HFFc6 (cell line): ENCODE measurements at regions not wholly inside any gene's neighbourhood (a gene's known extent, or its start where the extent isn't known, plus 50 kb on each side); places are given as distances from the start of the nearest gene placed in this dataset.

Source experiments
- DNase-seq: peaks from one replicate; pipeline ENCODE4 v3.0.0-alpha.2; 2018
- H3K27ac Mint-ChIP-seq: 2 replicates; pipeline ENCODE4 v1.8.0; 2020; ENCODE audit warnings: mild to moderate bottlenecking, mixed read lengths
- H3K27me3 Mint-ChIP-seq: 2 replicates; pipeline ENCODE4 v1.8.0; 2021; ENCODE audit warnings: mild to moderate bottlenecking, moderate library complexity, mixed read lengths; ENCODE audit not compliant: insufficient read depth
- H3K36me3 Mint-ChIP-seq: 2 replicates; pipeline ENCODE4 v1.8.0; 2021; ENCODE audit warnings: low read depth, mixed read lengths
- H3K4me1 Mint-ChIP-seq: 2 replicates; pipeline ENCODE4 v1.8.0; 2020; ENCODE audit warnings: low read depth, mixed read lengths
- H3K4me3 Mint-ChIP-seq: 2 replicates; pipeline ENCODE4 v1.8.0; 2020; ENCODE audit warnings: mild to moderate bottlenecking, moderate library complexity, mixed read lengths
- H3K9me3 Mint-ChIP-seq: 2 replicates; pipeline ENCODE4 v1.8.0; 2020; ENCODE audit warnings: mild to moderate bottlenecking, mixed read lengths
- TF ChIP-seq, protein P1 (sequence below): fragments of 200-600 bp; sonication (generic); IDR thresholded peaks from 2 replicates; pipeline ENCODE4 v1.5.0; 2021; ENCODE audit warnings: antibody characterized with exemption, mild to moderate bottlenecking

DNA sequence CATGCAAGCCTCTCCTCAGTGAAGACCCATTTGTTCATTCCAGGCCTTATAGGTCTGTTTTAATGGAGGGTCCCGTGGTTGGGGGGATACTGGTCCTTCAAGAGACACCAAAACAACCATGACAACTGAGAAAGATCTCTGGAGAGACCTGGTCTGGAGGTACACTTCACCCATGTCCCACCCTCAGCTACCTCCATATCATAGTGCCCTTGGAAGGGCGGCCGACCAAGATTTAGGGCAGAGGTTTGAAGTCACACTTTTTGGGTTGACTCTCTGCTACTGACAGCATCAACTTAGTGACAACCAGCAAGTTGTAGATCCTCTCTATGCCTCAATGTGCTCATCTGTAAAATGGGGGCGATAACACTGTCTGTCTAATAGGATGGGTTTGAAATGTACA lies 177.3 kb downstream of the TSHZ3 start:
- Mint-ChIP-seq H3K27ac (no peak overlapping the region), H3K27me3 (peaks cover 3% of the 10 kb centered on the region; the same call in 1 of the 2 replicates), H3K4me3 (no peak overlapping the region), H3K36me3 (no peaks in the 10 kb centered on the region; the same call in 1 of the 2 replicates), H3K9me3 (no peaks in the 10 kb centered on the region), H3K4me1 (peaks cover 6% of the 10 kb centered on the region)
- no peak for DNase-seq
- TF ChIP-seq, protein P1, sequence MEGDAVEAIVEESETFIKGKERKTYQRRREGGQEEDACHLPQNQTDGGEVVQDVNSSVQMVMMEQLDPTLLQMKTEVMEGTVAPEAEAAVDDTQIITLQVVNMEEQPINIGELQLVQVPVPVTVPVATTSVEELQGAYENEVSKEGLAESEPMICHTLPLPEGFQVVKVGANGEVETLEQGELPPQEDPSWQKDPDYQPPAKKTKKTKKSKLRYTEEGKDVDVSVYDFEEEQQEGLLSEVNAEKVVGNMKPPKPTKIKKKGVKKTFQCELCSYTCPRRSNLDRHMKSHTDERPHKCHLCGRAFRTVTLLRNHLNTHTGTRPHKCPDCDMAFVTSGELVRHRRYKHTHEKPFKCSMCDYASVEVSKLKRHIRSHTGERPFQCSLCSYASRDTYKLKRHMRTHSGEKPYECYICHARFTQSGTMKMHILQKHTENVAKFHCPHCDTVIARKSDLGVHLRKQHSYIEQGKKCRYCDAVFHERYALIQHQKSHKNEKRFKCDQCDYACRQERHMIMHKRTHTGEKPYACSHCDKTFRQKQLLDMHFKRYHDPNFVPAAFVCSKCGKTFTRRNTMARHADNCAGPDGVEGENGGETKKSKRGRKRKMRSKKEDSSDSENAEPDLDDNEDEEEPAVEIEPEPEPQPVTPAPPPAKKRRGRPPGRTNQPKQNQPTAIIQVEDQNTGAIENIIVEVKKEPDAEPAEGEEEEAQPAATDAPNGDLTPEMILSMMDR: no peak

GRCh38 chr19:31170046-31170445 lies 179.2 kb downstream of the TSHZ3 start:
- H3K9me3 Mint-ChIP-seq: no peaks in the 10 kb centered on the region
- H3K36me3 Mint-ChIP-seq: no peaks in the 10 kb centered on the region
- H3K4me1 Mint-ChIP-seq: peaks cover 6% of the 10 kb centered on the region
- H3K27ac Mint-ChIP-seq: no peak overlapping the region
- H3K4me3 Mint-ChIP-seq: no peak overlapping the region
- peaks cover 3% of the 10 kb centered on the region for H3K27me3 Mint-ChIP-seq
- TF ChIP-seq, protein P1: no peak
- no peak for DNase-seq

DNA sequence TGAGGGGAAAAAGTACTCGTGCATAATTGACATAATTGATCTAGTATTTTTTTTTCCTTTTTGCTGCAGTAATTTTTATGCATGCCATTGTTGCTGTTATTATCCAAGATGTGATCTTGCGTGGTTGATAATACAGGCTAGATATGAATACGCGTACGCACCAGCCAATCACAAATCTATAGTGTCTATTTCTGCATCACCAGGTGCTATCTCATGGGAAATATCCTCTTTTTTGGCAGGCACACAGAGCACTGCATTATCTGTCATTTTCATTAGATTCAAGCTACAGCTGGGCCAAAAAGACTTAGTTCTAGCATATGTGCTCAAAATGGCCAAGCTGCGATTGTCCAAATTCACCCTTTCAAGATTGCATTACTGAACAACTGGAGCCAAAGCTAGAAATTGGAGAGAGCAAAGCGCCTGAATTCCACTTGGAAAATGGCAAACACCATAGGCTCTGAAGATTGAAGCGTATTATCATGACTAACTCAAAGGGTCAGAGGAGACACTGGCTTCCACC lies 181.1 kb downstream of the TSHZ3 start:
- no peaks in the 10 kb centered on the region for H3K9me3 Mint-ChIP-seq
- H3K4me1 Mint-ChIP-seq: peaks cover 6% of the 10 kb centered on the region
- TF ChIP-seq, protein P1: no peak
- no peaks in the 10 kb centered on the region for H3K36me3 Mint-ChIP-seq
- H3K27me3 Mint-ChIP-seq: peaks cover 3% of the 10 kb centered on the region
- DNase-seq: no peak
- no peak overlapping the region for H3K27ac Mint-ChIP-seq
- H3K4me3 Mint-ChIP-seq: no peak overlapping the region

GRCh38 chr19:31167690-31168089 lies 181.5 kb downstream of the TSHZ3 start:
- H3K9me3 Mint-ChIP-seq: no peaks in the 10 kb centered on the region
- DNase-seq: no peak
- peaks cover 3% of the 10 kb centered on the region for H3K27me3 Mint-ChIP-seq
- TF ChIP-seq, protein P1: no peak
- H3K4me1 Mint-ChIP-seq: peaks cover 6% of the 10 kb centered on the region
- H3K4me3 Mint-ChIP-seq: no peak overlapping the region
- no peaks in the 10 kb centered on the region for H3K36me3 Mint-ChIP-seq
- H3K27ac Mint-ChIP-seq: no peak overlapping the region

DNA sequence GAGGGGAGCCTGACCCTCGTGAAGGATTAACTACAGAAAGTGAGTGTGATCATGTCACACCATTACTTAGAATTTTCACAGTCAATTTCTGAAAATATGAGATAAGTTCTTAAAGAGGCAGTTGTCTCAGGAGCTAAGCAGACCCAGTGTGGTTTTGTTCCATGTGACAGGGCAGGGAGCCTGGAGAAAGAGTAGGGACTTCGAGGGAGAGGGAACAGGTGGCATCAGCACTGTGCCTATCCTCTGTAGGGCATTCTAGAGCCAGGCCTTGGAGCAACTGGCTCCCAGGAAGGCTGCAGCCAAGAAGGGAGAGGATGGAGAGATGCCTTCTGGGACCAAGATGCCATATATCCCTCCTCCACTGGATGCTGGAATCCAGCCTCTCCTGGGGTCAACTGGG lies 183.0 kb downstream of the TSHZ3 start:
- Mint-ChIP-seq H3K36me3 (no peaks in the 10 kb centered on the region), H3K27ac (no peak overlapping the region), H3K27me3 (peaks cover 3% of the 10 kb centered on the region), H3K4me3 (no peak overlapping the region), H3K9me3 (no peaks in the 10 kb centered on the region), H3K4me1 (peaks cover 6% of the 10 kb centered on the region)
- TF ChIP-seq, protein P1: no peak
- no peak for DNase-seq

DNA sequence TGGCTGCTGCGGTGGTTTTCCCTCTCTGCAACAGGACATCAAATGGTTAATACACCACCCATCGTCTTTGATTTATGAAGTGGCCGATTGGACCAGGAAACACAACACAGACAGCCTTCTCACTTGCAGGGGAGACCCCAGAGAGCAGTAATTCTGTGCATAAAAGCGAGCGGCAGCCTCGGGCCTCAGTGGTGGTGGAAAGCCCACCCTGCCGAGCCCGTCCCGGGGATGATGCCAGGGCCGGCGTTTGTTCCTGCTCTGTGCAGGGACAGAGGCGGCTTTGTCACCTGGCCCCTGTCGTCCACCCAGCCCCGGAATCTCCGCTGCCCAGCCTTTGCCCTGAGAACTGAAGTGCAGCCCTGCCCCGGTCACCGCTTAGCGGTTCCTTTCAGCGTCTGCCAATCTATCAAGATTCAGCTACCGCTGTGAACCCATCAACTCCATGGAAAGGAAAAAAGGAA lies 184.4 kb downstream of the TSHZ3 start:
- TF ChIP-seq, protein P1: no peak
- H3K9me3 Mint-ChIP-seq: no peaks in the 10 kb centered on the region
- DNase-seq: no peak
- H3K36me3 Mint-ChIP-seq: no peaks in the 10 kb centered on the region
- peaks cover 11% of the 10 kb centered on the region for H3K4me1 Mint-ChIP-seq
- no peak overlapping the region for H3K4me3 Mint-ChIP-seq
- H3K27ac Mint-ChIP-seq: no peak overlapping the region
- no peaks in the 10 kb centered on the region; the same call in 1 of the 2 replicates for H3K27me3 Mint-ChIP-seq
